ENCODE measurements at regions not wholly inside any gene's neighbourhood (a gene's known extent, or its start where the extent isn't known, plus 50 kb on each side); places are given as distances from the start of the nearest gene placed in this dataset.

- DNase-seq (ENCODE audit: low spot score), result no peak
- in situ Hi-C loops (cut with MboI; ENCODE audit: low pct_unique_long_range_greater_than_20kb, low sequenced_read_pairs, unreplicated experiment), result no loop called here
- TF ChIP-seq CTCF (IDR thresholded peaks at IDR 0.05; ENCODE audit: extremely low read depth, insufficient read depth, missing control alignments), result no peak
Measured at GRCh38 chr9:105030285-105030684, 102.3 kb upstream of the ABCA1 start.

GRCh38 chr9:105037139-105037538 is 109.2 kb upstream of the ABCA1 start:
- TF ChIP-seq CTCF (IDR thresholded peaks at IDR 0.05; ENCODE audit: extremely low read depth, insufficient read depth, missing control alignments), result no peak
- in situ Hi-C loops (cut with MboI; ENCODE audit: low pct_unique_long_range_greater_than_20kb, low sequenced_read_pairs, unreplicated experiment), result no loop called here
- no peak for DNase-seq (ENCODE audit: low spot score)

GRCh38 chr9:105038051-105038450 is 110.1 kb upstream of the ABCA1 start:
- TF ChIP-seq CTCF (IDR thresholded peaks at IDR 0.05; ENCODE audit: extremely low read depth, insufficient read depth, missing control alignments), result no peak
- no peak for DNase-seq (ENCODE audit: low spot score)
- in situ Hi-C loops (cut with MboI; ENCODE audit: low pct_unique_long_range_greater_than_20kb, low sequenced_read_pairs, unreplicated experiment), result no loop called here

GRCh38 chr9:105039175-105039799 is 111.3 kb upstream of the ABCA1 start:
- no peak for TF ChIP-seq CTCF (IDR thresholded peaks at IDR 0.05; ENCODE audit: extremely low read depth, insufficient read depth, missing control alignments)
- in situ Hi-C loops (cut with MboI; ENCODE audit: low pct_unique_long_range_greater_than_20kb, low sequenced_read_pairs, unreplicated experiment), result no loop called here
- no peak for DNase-seq (ENCODE audit: low spot score)

- TF ChIP-seq CTCF (IDR thresholded peaks at IDR 0.05; ENCODE audit: extremely low read depth, insufficient read depth, missing control alignments), result no peak
- DNase-seq (ENCODE audit: low spot score), result no peak
- in situ Hi-C loops (cut with MboI; ENCODE audit: low pct_unique_long_range_greater_than_20kb, low sequenced_read_pairs, unreplicated experiment), result no loop called here
Measured at GRCh38 chr9:105043370-105043936, 115.5 kb upstream of the ABCA1 start.

GRCh38 chr9:105044518-105044917 is 116.6 kb upstream of the ABCA1 start:
- in situ Hi-C loops (cut with MboI; ENCODE audit: low pct_unique_long_range_greater_than_20kb, low sequenced_read_pairs, unreplicated experiment), result no loop called here

More at GRCh38 chr9:105044518-105044917, 116.6 kb upstream of the ABCA1 start:
- no peak for DNase-seq (ENCODE audit: low spot score)
- TF ChIP-seq CTCF (IDR thresholded peaks at IDR 0.05; ENCODE audit: extremely low read depth, insufficient read depth, missing control alignments), result no peak
